ENCODE measurements at regions not wholly inside any gene's neighbourhood (a gene's known extent, or its start where the extent isn't known, plus 50 kb on each side); places are given as distances from the start of the nearest gene placed in this dataset.

DNA sequence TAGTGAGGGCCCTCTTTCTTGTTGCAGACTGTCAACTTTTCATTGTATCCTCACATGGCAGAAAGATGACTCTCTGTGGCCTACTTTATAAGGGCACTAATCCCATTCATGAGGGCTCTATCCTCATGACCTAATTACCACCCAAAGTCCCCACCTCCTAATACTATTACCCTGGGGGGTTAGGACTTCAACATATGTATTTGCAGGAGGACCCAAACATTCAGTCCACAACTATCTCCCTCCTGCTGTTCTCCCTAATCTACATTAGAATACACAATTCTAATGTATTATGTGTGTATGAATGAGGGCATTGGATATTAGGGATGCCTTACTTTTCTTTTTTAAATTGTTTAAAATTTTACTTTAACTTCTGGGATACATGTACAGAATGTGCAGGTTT lies 246.0 kb upstream of the TANK start:
- TF ChIP-seq GATA2 (IDR thresholded peaks at IDR 0.05; ENCODE audit: low read depth, low read length) (no peak), GATA3 (IDR thresholded peaks at IDR 0.05; ENCODE audit: low read depth, low read length) (no peak)
